GM18519 (cell line): ENCODE measurements at regions not wholly inside any gene's neighbourhood (a gene's known extent, or its start where the extent isn't known, plus 50 kb on each side); places are given as distances from the start of the nearest gene placed in this dataset.

Experiments used
- ATAC-seq: cut with Tn5 transposase; IDR thresholded peaks from one replicate; pipeline ENCODE4 v1.9.1; 2021; ENCODE audit warnings: mild to moderate bottlenecking, moderate library complexity; ENCODE audit not compliant: unreplicated experiment, low FRiP score

DNA sequence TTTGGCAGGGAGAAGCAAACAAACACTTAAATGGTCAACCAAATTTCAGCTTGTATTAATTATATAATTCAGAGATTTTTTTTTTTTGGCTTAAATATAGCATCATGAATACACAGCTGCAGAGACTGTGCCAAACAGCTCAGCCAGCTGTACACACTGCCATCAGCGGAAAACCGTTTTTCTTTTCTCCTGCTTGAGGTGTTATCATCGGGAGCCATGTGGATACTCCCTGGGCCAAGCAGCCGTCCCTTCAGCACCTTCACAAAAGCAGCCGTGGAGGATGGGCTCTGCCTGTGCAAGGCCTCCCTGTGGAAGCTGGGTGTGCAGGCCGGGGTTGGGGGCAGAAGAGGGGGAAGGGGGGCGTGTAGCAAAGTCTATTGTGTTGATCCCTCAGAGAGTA lies 85.0 kb downstream of the NUF2 start:
- no peak for ATAC-seq

DNA sequence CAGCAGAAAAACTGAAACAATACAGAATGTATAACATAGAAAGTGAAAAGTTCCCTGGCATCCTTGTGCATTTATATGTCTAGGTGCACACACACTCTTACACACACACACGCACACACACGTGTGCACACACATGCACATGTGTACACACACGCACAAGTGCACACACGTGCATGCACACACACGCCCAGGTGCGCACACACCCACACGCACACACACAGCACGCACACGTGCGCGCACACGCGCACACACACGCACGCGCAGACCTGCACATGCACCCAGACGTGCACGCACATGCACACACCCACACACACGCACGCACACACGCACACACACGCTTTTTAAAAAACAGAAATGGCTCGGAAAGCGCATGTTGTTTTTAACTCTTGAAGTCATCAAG lies 86.5 kb downstream of the NUF2 start:
- no peak for ATAC-seq

DNA sequence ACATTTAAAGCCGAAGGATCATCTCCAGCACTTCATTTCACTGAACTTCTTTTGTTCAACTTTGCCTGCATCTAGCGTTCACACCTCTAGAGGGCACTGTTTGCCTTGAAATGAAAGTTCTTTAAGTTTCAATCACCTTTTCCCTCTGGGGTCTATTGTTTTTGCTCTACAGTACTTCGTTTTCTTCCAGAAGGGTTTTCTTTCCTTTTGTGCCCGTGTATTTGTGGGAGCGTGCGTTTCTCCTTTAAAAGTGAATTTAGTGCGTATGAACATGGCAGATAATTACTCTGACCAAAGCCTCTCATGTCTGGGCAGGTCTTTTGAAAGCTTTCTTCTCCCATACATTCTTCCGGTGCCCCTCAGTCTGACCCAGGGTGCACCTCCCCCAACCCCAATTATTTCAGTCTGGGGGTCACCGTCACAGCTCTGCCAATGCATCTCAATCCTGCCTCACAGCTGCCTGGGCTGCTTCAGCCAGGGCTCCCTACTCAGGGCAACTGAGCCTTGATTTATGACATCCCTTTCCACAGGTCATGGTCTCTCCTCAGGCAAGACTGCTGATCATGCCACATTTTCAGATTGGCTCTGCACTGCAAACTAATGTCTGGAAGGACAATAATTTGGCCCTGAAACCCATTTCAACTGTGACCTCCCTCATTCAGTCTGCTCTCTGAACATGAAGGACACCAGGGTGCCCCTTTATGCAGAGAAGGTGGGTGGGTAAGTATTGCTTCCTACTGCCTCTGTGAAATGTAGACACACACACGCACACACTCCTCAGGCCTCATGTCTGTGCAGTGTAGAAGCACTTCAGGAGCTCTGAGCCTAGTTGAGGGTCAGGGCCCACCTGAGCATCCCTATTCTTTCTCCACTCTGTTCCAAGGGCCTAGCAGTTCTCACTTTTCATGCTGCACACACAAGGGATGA lies 88.6 kb downstream of the NUF2 start:
- no peak for ATAC-seq

- no peak for ATAC-seq
Observed at GRCh38 chr1:163412221-163412620, 90.5 kb downstream of the NUF2 start.

DNA sequence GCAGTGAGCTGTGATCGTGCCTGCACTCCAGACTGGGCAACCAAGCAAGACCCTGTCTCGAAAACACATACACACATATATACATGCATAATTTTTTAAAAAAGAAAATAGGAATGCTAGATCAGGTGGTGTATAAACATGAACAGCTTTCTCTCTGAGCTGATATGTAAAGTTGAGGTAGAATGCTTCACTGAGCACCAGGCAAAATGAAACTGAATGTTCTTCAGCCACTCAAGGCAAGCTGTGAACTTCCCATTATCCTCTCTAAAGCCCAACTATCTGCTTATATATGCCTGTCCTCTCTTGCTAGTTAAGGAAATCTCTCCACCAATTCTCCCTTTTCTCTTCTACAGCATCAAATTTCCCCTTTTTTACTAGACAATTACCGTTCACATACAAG lies 93.0 kb downstream of the NUF2 start:
- ATAC-seq, result peak; percentile 98

DNA sequence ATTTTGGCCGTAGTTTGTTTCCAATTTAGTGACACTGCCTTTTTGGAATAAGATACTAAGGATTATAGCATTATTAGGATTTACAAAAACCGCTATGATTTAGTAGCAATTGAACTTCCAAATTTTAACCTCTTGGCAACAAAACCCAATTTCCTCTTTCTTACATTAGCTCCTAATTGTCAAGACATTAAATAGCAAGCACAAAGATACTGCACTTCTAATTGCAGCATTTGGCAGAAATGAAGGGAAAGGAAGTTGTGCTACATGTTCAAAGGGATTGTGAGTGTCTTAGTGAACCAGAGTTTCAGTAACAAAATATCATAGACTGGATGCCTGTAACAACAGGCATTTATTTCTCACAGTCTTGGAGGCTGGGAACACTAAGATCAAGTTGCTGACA lies 99.9 kb downstream of the NUF2 start:
- ATAC-seq, result no peak

DNA sequence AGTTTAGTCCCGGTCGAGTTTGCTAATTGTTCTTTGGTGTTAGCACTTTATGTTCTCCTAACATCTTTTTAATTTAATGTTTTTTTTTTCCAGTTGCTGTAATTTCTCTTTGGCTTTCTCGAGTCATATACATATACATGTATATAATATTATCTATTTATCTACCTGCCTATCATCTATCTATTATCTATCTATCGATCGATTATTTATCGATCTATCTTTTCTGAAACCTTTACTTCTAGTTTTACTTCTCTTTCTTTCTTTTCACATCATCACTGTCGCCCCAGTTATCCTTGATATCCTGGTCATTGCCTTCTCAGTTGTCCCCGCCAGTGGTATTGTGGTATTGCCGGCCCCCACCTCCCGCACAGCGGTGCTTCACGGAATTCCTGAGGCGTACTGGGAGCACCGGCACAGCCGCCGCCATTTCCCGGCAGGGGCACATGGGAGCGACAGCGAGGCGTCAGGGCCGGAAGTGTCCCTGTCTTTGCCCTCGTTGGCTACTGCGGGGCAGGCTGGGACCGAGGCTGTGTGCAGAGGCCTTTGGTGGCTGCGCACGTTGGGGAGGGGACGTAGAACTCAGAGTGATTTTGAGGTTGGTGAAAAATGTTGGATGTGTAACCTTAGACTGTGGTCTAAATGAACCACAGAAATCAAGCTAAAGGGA lies 101.1 kb downstream of the NUF2 start:
- no peak for ATAC-seq

DNA sequence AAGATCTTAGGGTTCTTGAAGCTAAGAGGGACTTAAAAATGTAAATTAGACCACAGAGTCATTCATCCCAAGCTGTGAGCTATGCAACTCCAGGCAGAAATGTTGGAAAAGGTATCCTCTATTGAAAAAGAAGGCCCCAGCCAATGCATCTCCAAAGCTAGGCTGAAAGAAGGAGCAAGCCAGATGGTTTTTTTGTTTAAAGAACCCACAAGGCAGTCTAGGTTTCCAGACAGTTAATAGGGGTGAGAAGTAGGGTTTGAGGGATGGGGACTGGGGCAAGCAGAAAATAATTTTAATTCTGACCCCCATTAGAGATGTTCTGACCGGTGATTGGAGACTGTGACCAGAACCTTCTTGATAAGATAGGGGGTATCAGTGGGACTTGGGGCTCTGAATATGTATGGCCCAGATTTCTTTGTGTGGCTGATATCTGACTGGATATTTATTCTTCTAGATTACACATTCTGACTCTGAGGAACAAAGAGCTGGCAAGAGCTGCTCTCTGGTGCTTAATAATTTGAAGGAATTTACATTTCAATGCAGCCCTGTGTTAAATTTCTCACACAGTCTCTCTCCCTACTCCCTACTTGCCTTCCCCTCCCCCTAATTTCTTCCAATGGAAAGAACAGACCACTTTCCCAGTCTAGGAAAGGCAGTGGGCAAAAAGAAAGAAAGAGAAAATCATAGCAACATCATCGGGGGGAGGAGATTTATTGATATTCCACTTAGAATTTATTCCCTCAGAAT lies 104.9 kb downstream of the NUF2 start:
- ATAC-seq, result no peak

- ATAC-seq, result no peak
Observed at GRCh38 chr1:163427279-163427678, 105.5 kb downstream of the NUF2 start.

- no peak for ATAC-seq
Observed at GRCh38 chr1:163436140-163436812, 114.5 kb downstream of the NUF2 start.

DNA sequence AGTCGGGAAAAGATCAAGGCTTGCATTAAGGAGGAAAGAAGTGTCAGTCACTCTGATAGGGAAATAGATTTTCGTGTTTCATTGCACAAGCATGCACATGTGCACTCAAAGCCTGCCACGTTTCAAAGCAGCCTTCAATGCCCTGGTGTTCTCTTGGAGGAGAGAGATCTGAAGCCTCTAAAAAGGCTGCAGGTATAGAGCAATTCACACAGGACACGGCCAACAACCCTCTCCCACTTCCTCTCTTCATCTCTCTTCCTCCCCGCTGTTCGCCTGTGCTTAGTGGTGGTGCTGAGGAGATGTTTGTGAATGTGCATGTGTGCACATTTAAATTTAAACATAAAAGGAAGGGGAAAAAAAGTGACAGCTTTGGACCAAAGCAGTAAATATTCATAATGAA lies 117.7 kb downstream of the NUF2 start:
- ATAC-seq, result no peak

DNA sequence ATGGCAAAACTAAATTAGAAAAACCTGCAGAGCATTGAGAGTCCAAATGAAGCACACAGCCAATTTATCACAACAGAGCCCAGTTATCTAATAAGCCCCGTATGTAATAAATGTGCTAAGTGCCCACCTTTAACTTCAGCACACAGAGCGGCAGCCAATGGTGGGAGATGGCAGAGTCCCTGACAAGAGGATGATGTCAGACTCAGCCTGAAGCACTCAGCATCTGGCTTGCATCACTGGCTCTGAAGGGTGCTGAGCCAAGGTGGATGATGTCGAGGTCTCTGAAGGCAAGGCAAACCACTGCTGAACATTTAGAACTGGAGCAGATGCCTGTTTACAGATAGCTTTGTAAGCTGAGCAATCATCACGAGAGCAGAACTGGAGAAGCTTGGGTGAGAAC lies 118.3 kb downstream of the NUF2 start:
- no peak for ATAC-seq

DNA sequence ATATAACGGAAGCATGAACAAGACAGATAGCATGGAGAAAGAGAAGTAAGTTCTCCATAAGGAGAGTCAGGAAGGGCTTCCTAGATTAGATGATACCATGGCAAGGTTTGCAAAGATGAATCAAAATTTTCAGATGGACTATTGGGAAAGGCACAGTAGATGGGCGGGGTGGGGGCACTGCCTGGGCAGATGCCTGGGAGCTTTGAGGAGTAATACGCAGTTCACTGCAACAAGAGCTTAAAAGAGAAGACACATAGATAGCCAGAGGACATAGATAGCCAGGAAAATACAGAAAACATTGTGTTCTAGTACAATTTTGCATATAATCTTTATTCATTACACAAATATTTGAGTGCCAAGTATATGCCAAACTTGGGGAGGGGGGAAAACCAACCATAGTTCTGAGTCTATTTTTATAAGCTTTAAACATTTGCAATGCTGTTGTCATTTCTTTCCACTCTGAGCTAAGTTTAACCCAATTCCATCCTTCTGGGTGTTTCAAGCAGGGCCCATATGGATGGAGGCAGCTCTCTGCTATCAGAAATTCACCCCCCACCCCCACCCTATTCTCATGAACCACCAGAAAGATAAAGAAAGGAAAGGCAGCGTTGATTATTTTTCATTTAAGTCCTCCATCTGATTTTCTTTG lies 120.6 kb downstream of the NUF2 start:
- no peak for ATAC-seq

- ATAC-seq, result no peak
Observed at GRCh38 chr1:163442895-163443294, 121.1 kb downstream of the NUF2 start.

- ATAC-seq, result no peak
Observed at GRCh38 chr1:163443863-163444262, 122.1 kb downstream of the NUF2 start.

- ATAC-seq, result no peak
Observed at GRCh38 chr1:163444665-163445064, 122.9 kb downstream of the NUF2 start.

GRCh38 chr1:163450986-163451385 lies 129.2 kb downstream of the NUF2 start:
- no peak for ATAC-seq

DNA sequence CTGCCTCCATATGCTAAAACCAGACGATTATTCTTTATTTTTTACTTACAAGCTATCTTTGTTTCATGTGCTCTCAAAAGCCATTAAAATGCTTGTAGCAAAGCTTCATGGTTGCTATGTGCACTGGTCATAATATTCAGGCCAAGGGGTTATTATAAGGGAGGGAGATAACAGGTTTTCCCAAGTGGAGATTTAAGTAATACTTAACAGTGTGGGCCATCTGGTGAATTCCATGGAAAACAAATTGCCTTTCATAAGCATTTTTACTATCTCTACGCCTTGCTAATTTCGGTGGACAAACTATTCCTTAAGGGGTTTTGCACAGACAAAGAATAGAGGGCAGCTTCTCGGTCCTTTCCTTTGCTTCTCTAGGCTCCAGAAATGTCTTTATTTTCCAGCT lies 137.8 kb downstream of the NUF2 start:
- ATAC-seq, result no peak

DNA sequence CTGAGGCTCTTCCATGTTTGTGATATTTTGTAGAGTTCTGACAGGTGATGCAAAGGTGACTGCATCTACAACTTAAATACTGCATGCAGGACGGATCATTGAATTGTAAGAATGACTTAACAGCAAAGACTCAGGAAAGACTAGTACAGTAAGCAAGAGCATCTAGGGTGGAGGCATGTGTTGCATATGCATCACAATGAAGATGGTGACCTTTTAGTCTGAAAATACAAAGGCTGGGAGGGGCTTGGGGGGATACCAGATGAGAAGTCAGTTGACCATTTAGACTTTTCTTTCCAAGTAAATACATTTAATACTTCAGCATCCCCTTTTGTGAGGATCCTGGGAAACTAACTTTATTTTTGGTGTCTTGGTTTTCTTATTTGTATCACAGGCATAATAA lies 145.5 kb downstream of the NUF2 start:
- no peak for ATAC-seq
